Uterus (tissue), 2 donors: ENCODE measurements at regions not wholly inside any gene's neighbourhood (a gene's known extent, or its start where the extent isn't known, plus 50 kb on each side); places are given as distances from the start of the nearest gene placed in this dataset.

Experiments
- CTCF ChIP-seq, 4 experiments: fragments of 200-600 bp in 2 of 4; fragments of 450-650 bp in 2 of 4; sonication (generic) in 2 of 4; IDR thresholded peaks; one replicate each; pipeline ENCODE4 v1.5.1; 2016 to 2019; ENCODE audit warnings: antibody characterized with exemption in 4 of 4, mild to moderate bottlenecking in 2 of 4, moderate library complexity in 1 of 4
- POLR2A ChIP-seq, 2 donors: fragments of 450-650 bp; IDR thresholded peaks; one replicate each; pipeline ENCODE4 v1.6.1; 2016; ENCODE audit warnings: antibody characterized with exemption in 2 of 2, mild to moderate bottlenecking in 1 of 2, moderate library complexity in 1 of 2

GRCh38 chr4:181604546-181604945, 638.7 kb upstream of the TENM3 start:
- TF ChIP-seq POLR2A (IDR thresholded peaks at IDR 0.05) = no peak
- TF ChIP-seq CTCF (IDR thresholded peaks at IDR 0.05) = no peak
